Lower leg skin (tissue), 3 donors: ENCODE measurements at regions not wholly inside any gene's neighbourhood (a gene's known extent, or its start where the extent isn't known, plus 50 kb on each side); places are given as distances from the start of the nearest gene placed in this dataset.

Experiments used
- POLR2A ChIP-seq, 2 donors: fragments of 450-650 bp; IDR thresholded peaks; one replicate each; pipeline ENCODE4 v1.6.1; 2016 to 2017; ENCODE audit warnings: antibody characterized with exemption in 2 of 2, mild to moderate bottlenecking in 1 of 2, moderate library complexity in 1 of 2
- TF ChIP-seq, protein P1 (sequence below), 3 donors: fragments of 450-650 bp; IDR thresholded peaks; one replicate each; pipeline ENCODE4 v1.5.1; 2016; ENCODE audit warnings: antibody characterized with exemption in 3 of 3, mild to moderate bottlenecking in 3 of 3, moderate library complexity in 2 of 3

DNA sequence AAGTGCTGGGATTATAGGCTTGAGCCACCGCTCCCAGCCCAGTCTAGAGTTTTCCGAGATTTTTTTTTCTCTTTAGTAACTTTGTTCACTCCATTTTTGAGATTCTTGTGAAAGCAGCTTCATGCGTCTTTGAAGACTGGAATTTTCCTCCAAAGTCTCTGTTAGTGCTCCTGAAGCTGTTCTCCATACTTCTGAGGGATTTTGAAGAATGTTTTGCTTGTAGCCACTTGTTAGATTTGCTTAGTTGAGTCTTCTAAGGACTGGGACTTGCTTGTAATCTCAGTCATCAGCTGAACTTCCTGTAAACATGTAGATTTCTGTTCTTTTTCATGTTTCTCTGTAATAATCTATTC, 234.3 kb downstream of the MYCN start:
- TF ChIP-seq, protein P1, sequence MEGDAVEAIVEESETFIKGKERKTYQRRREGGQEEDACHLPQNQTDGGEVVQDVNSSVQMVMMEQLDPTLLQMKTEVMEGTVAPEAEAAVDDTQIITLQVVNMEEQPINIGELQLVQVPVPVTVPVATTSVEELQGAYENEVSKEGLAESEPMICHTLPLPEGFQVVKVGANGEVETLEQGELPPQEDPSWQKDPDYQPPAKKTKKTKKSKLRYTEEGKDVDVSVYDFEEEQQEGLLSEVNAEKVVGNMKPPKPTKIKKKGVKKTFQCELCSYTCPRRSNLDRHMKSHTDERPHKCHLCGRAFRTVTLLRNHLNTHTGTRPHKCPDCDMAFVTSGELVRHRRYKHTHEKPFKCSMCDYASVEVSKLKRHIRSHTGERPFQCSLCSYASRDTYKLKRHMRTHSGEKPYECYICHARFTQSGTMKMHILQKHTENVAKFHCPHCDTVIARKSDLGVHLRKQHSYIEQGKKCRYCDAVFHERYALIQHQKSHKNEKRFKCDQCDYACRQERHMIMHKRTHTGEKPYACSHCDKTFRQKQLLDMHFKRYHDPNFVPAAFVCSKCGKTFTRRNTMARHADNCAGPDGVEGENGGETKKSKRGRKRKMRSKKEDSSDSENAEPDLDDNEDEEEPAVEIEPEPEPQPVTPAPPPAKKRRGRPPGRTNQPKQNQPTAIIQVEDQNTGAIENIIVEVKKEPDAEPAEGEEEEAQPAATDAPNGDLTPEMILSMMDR (IDR thresholded peaks at IDR 0.05): no peak
- TF ChIP-seq POLR2A (IDR thresholded peaks at IDR 0.05): no peak
